ENCODE measurements at regions not wholly inside any gene's neighbourhood (a gene's known extent, or its start where the extent isn't known, plus 50 kb on each side); places are given as distances from the start of the nearest gene placed in this dataset.

- no peak for TF ChIP-seq CTCF (conservative IDR thresholded peaks at IDR 0.05 in 1 of 2, IDR thresholded peaks at IDR 0.05 in 1 of 2; ENCODE audit: low read depth in 1 of 2, low read length in 2 of 2)
- TF ChIP-seq EZH2 (IDR thresholded peaks at IDR 0.05; ENCODE audit: low read length, missing control alignments): no peak
These were observed 963.1 kb downstream of the RPA4 start for GRCh38 chrX:97846718-97847237.
